ENCODE measurements at regions not wholly inside any gene's neighbourhood (a gene's known extent, or its start where the extent isn't known, plus 50 kb on each side); places are given as distances from the start of the nearest gene placed in this dataset.

DNA sequence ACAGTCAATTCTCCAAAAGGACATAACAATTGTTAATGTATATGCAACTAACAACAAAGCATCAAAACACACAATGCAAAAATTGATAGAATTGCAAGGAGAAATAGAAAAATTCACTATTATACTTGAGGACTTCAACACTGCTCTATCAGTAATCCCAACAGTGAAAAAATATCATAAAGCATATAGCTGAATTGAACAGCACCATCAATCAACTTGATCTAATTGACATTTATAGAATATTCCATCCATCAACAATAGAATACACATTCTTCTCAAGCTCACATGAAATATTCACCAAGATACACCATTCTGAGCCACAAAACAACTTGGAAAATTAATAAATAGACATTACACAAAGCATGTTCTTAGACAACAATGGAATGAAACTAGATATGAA is 60.1 kb upstream of the ASXL3 start:
- Histone ChIP-seq H3K27me3 (ENCODE audit: insufficient read depth, poor library complexity, severe bottlenecking) (no peaks in the 10 kb centered on the region), H3K4me3 (ENCODE audit: severe bottlenecking) (no peak overlapping the region), H3K27ac (ENCODE audit: poor library complexity, severe bottlenecking) (no peak overlapping the region), H3K36me3 (ENCODE audit: low read depth) (no peaks in the 10 kb centered on the region), H3K4me1 (ENCODE audit: insufficient read depth, poor library complexity, severe bottlenecking) (no peaks in the 10 kb centered on the region), H3K9me3 (ENCODE audit: severe bottlenecking) (no peaks in the 10 kb centered on the region)
- ATAC-seq (ENCODE audit: low read depth) (no peak), DNase-seq (ENCODE audit: low spot score) (no peak)
- TF ChIP-seq, protein P1, sequence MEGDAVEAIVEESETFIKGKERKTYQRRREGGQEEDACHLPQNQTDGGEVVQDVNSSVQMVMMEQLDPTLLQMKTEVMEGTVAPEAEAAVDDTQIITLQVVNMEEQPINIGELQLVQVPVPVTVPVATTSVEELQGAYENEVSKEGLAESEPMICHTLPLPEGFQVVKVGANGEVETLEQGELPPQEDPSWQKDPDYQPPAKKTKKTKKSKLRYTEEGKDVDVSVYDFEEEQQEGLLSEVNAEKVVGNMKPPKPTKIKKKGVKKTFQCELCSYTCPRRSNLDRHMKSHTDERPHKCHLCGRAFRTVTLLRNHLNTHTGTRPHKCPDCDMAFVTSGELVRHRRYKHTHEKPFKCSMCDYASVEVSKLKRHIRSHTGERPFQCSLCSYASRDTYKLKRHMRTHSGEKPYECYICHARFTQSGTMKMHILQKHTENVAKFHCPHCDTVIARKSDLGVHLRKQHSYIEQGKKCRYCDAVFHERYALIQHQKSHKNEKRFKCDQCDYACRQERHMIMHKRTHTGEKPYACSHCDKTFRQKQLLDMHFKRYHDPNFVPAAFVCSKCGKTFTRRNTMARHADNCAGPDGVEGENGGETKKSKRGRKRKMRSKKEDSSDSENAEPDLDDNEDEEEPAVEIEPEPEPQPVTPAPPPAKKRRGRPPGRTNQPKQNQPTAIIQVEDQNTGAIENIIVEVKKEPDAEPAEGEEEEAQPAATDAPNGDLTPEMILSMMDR (IDR thresholded peaks at IDR 0.05; ENCODE audit: poor library complexity, severe bottlenecking) = no peak

DNA sequence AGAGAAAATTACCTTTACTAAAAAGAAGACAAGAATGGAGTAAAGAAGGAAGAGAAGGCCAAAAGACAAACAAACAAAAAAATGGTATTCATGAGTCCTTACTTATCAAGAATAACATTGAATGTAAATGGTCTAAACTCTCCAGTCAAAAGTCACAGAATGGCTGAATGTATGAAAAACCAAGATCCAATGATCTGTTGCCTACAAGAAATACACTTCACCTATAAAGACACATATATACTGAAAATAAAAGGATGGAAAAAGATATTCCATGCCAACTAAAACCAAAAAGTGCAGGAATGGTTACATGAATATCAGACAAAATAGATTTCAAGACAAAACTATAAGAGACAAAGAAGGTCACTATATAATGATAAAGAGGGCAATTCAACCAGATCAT is 65.0 kb upstream of the ASXL3 start:
- no peaks in the 10 kb centered on the region for H3K9me3 ChIP-seq (ENCODE audit: severe bottlenecking)
- H3K4me3 ChIP-seq (ENCODE audit: severe bottlenecking) = no peak overlapping the region
- no peaks in the 10 kb centered on the region for H3K36me3 ChIP-seq (ENCODE audit: low read depth)
- H3K27me3 ChIP-seq (ENCODE audit: insufficient read depth, poor library complexity, severe bottlenecking) = no peaks in the 10 kb centered on the region
- TF ChIP-seq, protein P1 (IDR thresholded peaks at IDR 0.05; ENCODE audit: poor library complexity, severe bottlenecking) = no peak
- no peak for DNase-seq (ENCODE audit: low spot score)
- H3K4me1 ChIP-seq (ENCODE audit: insufficient read depth, poor library complexity, severe bottlenecking) = no peaks in the 10 kb centered on the region
- no peak for ATAC-seq (ENCODE audit: low read depth)
- H3K27ac ChIP-seq (ENCODE audit: poor library complexity, severe bottlenecking) = no peak overlapping the region

DNA sequence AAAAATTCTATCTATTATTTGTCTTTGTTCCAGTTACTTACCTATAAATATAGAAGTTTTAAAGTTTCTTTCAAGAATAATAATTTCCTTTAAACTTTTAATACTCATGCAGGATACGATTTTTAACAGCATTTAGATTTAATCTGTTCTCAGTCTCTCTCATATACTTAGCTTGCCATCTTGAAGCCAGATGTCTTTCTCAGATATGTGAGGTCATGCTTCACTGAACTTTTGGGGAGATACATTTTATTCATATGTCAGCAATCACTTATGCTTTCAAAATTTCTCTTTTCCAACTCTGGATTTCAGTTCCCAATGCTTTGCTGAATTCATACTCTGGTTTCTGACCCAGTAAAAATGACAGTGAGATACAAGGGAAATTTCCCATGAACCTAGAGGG is 66.5 kb upstream of the CCDC178 start:
- Histone ChIP-seq H3K9me3 (ENCODE audit: severe bottlenecking) (no peaks in the 10 kb centered on the region), H3K27ac (ENCODE audit: poor library complexity, severe bottlenecking) (no peak overlapping the region), H3K4me1 (ENCODE audit: insufficient read depth, poor library complexity, severe bottlenecking) (no peaks in the 10 kb centered on the region), H3K27me3 (ENCODE audit: insufficient read depth, poor library complexity, severe bottlenecking) (no peaks in the 10 kb centered on the region), H3K36me3 (ENCODE audit: low read depth) (no peaks in the 10 kb centered on the region), H3K4me3 (ENCODE audit: severe bottlenecking) (no peak overlapping the region)
- TF ChIP-seq, protein P1 (IDR thresholded peaks at IDR 0.05; ENCODE audit: poor library complexity, severe bottlenecking) = no peak
- DNase-seq (ENCODE audit: low spot score) (no peak), ATAC-seq (ENCODE audit: low read depth) (no peak)

DNA sequence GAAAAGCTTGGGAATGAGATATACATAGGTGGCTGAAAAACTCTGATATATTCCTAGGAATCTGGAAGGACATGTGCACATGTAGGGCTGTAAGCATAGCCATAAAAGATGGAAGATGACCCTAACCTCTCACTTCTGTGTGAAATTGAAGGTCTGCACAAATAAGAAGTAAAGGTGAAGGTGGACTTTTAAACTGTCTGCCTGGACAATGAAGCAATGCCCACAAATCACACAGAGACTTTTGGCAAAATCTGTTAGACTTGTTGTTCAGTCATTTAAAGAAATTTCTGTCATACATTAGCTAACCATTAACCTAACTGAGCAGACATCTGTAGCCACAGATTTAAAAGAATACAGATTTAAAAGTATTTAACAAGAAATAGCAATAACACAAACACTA is 65.3 kb upstream of the CCDC178 start:
- Histone ChIP-seq H3K9me3 (ENCODE audit: severe bottlenecking) (no peaks in the 10 kb centered on the region), H3K4me3 (ENCODE audit: severe bottlenecking) (no peak overlapping the region), H3K27ac (ENCODE audit: poor library complexity, severe bottlenecking) (no peak overlapping the region), H3K4me1 (ENCODE audit: insufficient read depth, poor library complexity, severe bottlenecking) (no peaks in the 10 kb centered on the region), H3K36me3 (ENCODE audit: low read depth) (no peaks in the 10 kb centered on the region), H3K27me3 (ENCODE audit: insufficient read depth, poor library complexity, severe bottlenecking) (no peaks in the 10 kb centered on the region)
- ATAC-seq (ENCODE audit: low read depth) (no peak), DNase-seq (ENCODE audit: low spot score) (no peak)
- TF ChIP-seq, protein P1 (IDR thresholded peaks at IDR 0.05; ENCODE audit: poor library complexity, severe bottlenecking) = no peak

DNA sequence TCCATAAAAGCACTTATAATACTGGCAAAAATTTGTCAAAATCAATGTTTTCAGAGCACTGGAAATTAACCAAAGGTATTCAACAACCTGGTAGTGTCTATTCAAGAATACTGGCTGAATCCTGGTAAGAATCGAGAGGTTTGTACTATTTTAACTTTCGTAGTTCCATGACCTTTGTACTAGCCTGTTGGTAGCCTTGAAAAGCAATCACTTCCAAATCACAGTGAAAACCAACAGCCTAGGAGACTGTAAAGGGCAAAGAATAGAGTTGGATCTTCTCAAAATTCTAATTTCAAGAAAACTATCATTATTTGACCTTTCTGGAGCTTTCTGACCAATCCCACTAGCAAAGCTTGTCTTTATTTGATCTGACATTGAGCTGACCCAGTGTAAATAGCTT is 64.8 kb upstream of the CCDC178 start:
- Histone ChIP-seq H3K27me3 (ENCODE audit: insufficient read depth, poor library complexity, severe bottlenecking) (no peaks in the 10 kb centered on the region), H3K9me3 (ENCODE audit: severe bottlenecking) (no peaks in the 10 kb centered on the region), H3K4me1 (ENCODE audit: insufficient read depth, poor library complexity, severe bottlenecking) (no peaks in the 10 kb centered on the region), H3K36me3 (ENCODE audit: low read depth) (no peaks in the 10 kb centered on the region), H3K27ac (ENCODE audit: poor library complexity, severe bottlenecking) (no peak overlapping the region), H3K4me3 (ENCODE audit: severe bottlenecking) (no peak overlapping the region)
- TF ChIP-seq, protein P1 (IDR thresholded peaks at IDR 0.05; ENCODE audit: poor library complexity, severe bottlenecking) = no peak
- ATAC-seq (ENCODE audit: low read depth) = no peak
- no peak for DNase-seq (ENCODE audit: low spot score)

Data from RWPE2 (cell line).